Endothelial cell of umbilical vein (primary cell): ENCODE measurements at regions not wholly inside any gene's neighbourhood (a gene's known extent, or its start where the extent isn't known, plus 50 kb on each side); places are given as distances from the start of the nearest gene placed in this dataset.

Source experiments
- BruUV-seq: library from RNA; stranded (reverse); fragments of 400-500 nt; replicated peaks from 2 replicates; lab custom pipeline; 2021; lab: Mats Ljungman, UMichigan
- CTCF ChIA-PET: fragments of 300-600, 350-600 bp; sonication (Branson Sonifier 250); formaldehyde crosslinking; loops from one replicate; lab custom pipeline; 2021; ENCODE audit warnings: antibody characterized with exemption, inconsistent platforms; lab: Charles Lee
- POLR2A ChIA-PET: fragments of 300-600, 350-600 bp; sonication (Branson Sonifier 250); formaldehyde crosslinking; loops from one replicate; lab custom pipeline; 2021; ENCODE audit warnings: antibody characterized with exemption, inconsistent platforms; lab: Charles Lee
- DNase-seq: peaks from one replicate; pipeline ENCODE4 v3.0.0-alpha.2; 2011; ENCODE audit warnings: low read depth, low spot score
- FAIRE-seq: peaks from 2 replicates; lab custom pipeline; 2011; peaks lifted over from hg19 to GRCh38; lab: Jason Lieb, UNC
- H2AFZ ChIP-seq: 2 replicates; pipeline ENCODE4 v1.6.0; 2012; ENCODE audit warnings: low read depth, low read length, control low read depth, inconsistent platforms
- H3K27ac ChIP-seq: 2 replicates; pipeline ENCODE4 v1.5.1; 2011; ENCODE audit warnings: low read depth, mild to moderate bottlenecking, control low read depth, low read length, moderate library complexity; ENCODE audit not compliant: insufficient read depth
- H3K27me3 ChIP-seq, 2 experiments: 2 replicates each; pipeline versions ENCODE4 v1.6.0 to v1.6.1; 2011; ENCODE audit warnings: low read length in 2 of 2, mixed read lengths in 1 of 2; ENCODE audit not compliant: control insufficient read depth in 2 of 2, insufficient read depth in 2 of 2
- H3K36me3 ChIP-seq, 2 experiments: 2 replicates in 1 of 2; 3 replicates in 1 of 2; pipeline ENCODE4 v1.5.1; 2011; ENCODE audit warnings: low read length in 2 of 2, mild to moderate bottlenecking in 1 of 2, moderate library complexity in 1 of 2; ENCODE audit not compliant: control insufficient read depth in 2 of 2, insufficient read depth in 2 of 2; ENCODE audit errors: extremely low read depth in 1 of 2
- H3K4me1 ChIP-seq: 3 replicates; pipeline ENCODE4 v1.5.1; 2011; ENCODE audit warnings: mild to moderate bottlenecking, low read length; ENCODE audit not compliant: control insufficient read depth, insufficient read depth; ENCODE audit errors: extremely low read depth
- H3K4me2 ChIP-seq: 2 replicates; pipeline ENCODE4 v1.6.1; 2011; ENCODE audit warnings: low read length, control low read depth, mixed read lengths; ENCODE audit not compliant: insufficient read depth
- H3K4me3 ChIP-seq, 3 experiments: fragments of 200-600 bp in 1 of 3; sonication (generic), shearing (Covaris generic) in 1 of 3; replicated peaks in 1 of 3; 2 replicates each; pipeline ENCODE4 v1.5.1; 2011 to 2016; ENCODE audit warnings: control low read depth in 3 of 3, low read length in 3 of 3, mild to moderate bottlenecking in 2 of 3, inconsistent platforms in 1 of 3, low read depth in 1 of 3, moderate library complexity in 1 of 3; ENCODE audit not compliant: insufficient read depth in 1 of 3
- H3K79me2 ChIP-seq: 2 replicates; pipeline ENCODE4 v1.6.0; 2012; ENCODE audit warnings: low read length, inconsistent platforms; ENCODE audit not compliant: control insufficient read depth, insufficient read depth
- H3K9ac ChIP-seq: replicated peaks from 2 replicates; pipeline ENCODE3; 2011; ENCODE audit warnings: low read length, control low read depth; ENCODE audit not compliant: insufficient read depth; ENCODE audit errors: extremely low read depth
- H3K9me1 ChIP-seq: replicated peaks from 3 replicates; pipeline ENCODE4 v1.6.0; 2011; ENCODE audit warnings: mild to moderate bottlenecking, low read length; ENCODE audit not compliant: control insufficient read depth, insufficient read depth; ENCODE audit errors: extremely low read depth
- H3K9me3 ChIP-seq: replicated peaks from 2 replicates; pipeline ENCODE4 v1.5.1; 2012; ENCODE audit warnings: low read length, inconsistent platforms; ENCODE audit not compliant: control insufficient read depth, insufficient read depth
- H4K20me1 ChIP-seq: replicated peaks from 2 replicates; pipeline ENCODE3; 2011; ENCODE audit warnings: mild to moderate bottlenecking, low read length; ENCODE audit not compliant: control insufficient read depth, insufficient read depth; ENCODE audit errors: extremely low read depth
- CTCF ChIP-seq, 2 donors: IDR thresholded peaks; 1 replicate in 1 of 2; 2 replicates in 1 of 2; pipeline ENCODE4 v1.5.1; 2011; ENCODE audit warnings: low read length in 2 of 2, mild to moderate bottlenecking in 2 of 2, moderate library complexity in 2 of 2, control low read depth in 1 of 2, inconsistent platforms in 1 of 2, low read depth in 1 of 2; ENCODE audit not compliant: insufficient read depth in 1 of 2; ENCODE audit errors: extremely low read depth in 1 of 2
- EZH2 ChIP-seq: IDR thresholded peaks from 2 replicates; pipeline ENCODE4 v1.6.1; 2012; ENCODE audit warnings: borderline replicate concordance, low read depth, mild to moderate bottlenecking, moderate library complexity, low read length, inconsistent platforms; ENCODE audit not compliant: severe bottlenecking
- FOS ChIP-seq: IDR thresholded peaks from 2 replicates; pipeline ENCODE4 v1.6.1; 2011; ENCODE audit warnings: mild to moderate bottlenecking, low read length, moderate library complexity, borderline replicate concordance; ENCODE audit not compliant: insufficient read depth
- GATA2 ChIP-seq: IDR thresholded peaks from 2 replicates; pipeline ENCODE4 v1.7.0; 2011; ENCODE audit warnings: low read depth, mild to moderate bottlenecking, moderate library complexity, mixed read lengths, low read length; ENCODE audit not compliant: insufficient read length, insufficient read depth
- JUN ChIP-seq: IDR thresholded peaks from 2 replicates; pipeline ENCODE4 v1.6.1; 2011; ENCODE audit warnings: borderline replicate concordance, low read depth; ENCODE audit not compliant: insufficient read length, insufficient read depth
- MAX ChIP-seq: IDR thresholded peaks from 2 replicates; pipeline ENCODE4 v1.6.1; 2011; ENCODE audit not compliant: insufficient read depth, insufficient read length
- MYC ChIP-seq: IDR thresholded peaks from one replicate; pipeline ENCODE4 v1.6.1; 2011; ENCODE audit warnings: mild to moderate bottlenecking, low read depth, low read length
- POLR2A ChIP-seq: IDR thresholded peaks from 2 replicates; pipeline ENCODE4 v1.6.1; 2012; ENCODE audit warnings: low read depth, mild to moderate bottlenecking, control low read depth, low read length
- POLR2AphosphoS5 ChIP-seq: IDR thresholded peaks from 2 replicates; pipeline ENCODE4 v1.6.1; 2012; ENCODE audit warnings: low read depth, mild to moderate bottlenecking, control low read depth, low read length, moderate library complexity; ENCODE audit not compliant: insufficient read depth
- dilution Hi-C: fragments of 300-500 bp; cut with MboI; formaldehyde crosslinking; loops from one replicate; pipeline ENCODE4 v1.15.0; 2019; ENCODE audit warnings: low sequenced_read_pairs; ENCODE audit not compliant: extremely low pct_ligation_motif_present
- intact Hi-C: fragments of 100-400 bp; cut with micrococcal nuclease; formaldehyde crosslinking; loops from one replicate; pipeline ENCODE4 v1.10.0; 2022

- no peak overlapping the region for H3K9ac ChIP-seq
- H3K4me1 ChIP-seq, result peaks cover 2% of the 10 kb centered on the region
- H3K9me1 ChIP-seq, result no peaks in the 10 kb centered on the region
- H3K27ac ChIP-seq, result no peak overlapping the region
- no peak overlapping the region for H2AFZ ChIP-seq
- DNase-seq, result no peak
- no peaks in the 10 kb centered on the region for H4K20me1 ChIP-seq
- BruUV-seq, result no TSS peak
- intact Hi-C loops, result no loop called here
- no peak overlapping the region for H3K4me2 ChIP-seq
- no peaks in the 10 kb centered on the region for H3K27me3 ChIP-seq
- no peak overlapping the region for H3K4me3 ChIP-seq
- ChIA-PET CTCF (no interaction called here), POLR2A (no interaction called here)
- FAIRE-seq, result no peak
- H3K36me3 ChIP-seq, result no peaks in the 10 kb centered on the region
- dilution Hi-C loops, result no loop called here
- H3K9me3 ChIP-seq, result no peaks in the 10 kb centered on the region
- no peak for TF ChIP-seq FOS
- no peaks in the 10 kb centered on the region for H3K79me2 ChIP-seq
Observed at GRCh38 chr1:98121646-98122045, 200.8 kb upstream of the DPYD start.

GRCh38 chr1:98119796-98120195 lies 199.0 kb upstream of the DPYD start:
- H3K4me1 ChIP-seq, result no peaks in the 10 kb centered on the region
- dilution Hi-C loops (no loop called here), intact Hi-C loops (no loop called here)
- no peak overlapping the region for H3K4me3 ChIP-seq
- POLR2A ChIA-PET, result no interaction called here
- FAIRE-seq (no peak), DNase-seq (no peak)
- CTCF ChIA-PET, result interaction anchor here (0.8 to 1.3 kb wide), 3 partner anchors 12 to 33 kb away, joined by 3 to 4 read pairs (median 3); no protein-coding TSS in a partner anchor
- H3K27ac ChIP-seq, result no peak overlapping the region
- H3K9ac ChIP-seq, result no peak overlapping the region
- no TSS peak for BruUV-seq
- no peaks in the 10 kb centered on the region for H3K79me2 ChIP-seq
- H3K27me3 ChIP-seq, result no peaks in the 10 kb centered on the region
- H3K9me3 ChIP-seq, result no peaks in the 10 kb centered on the region
- H3K4me2 ChIP-seq, result no peak overlapping the region
- H3K9me1 ChIP-seq, result no peaks in the 10 kb centered on the region
- H4K20me1 ChIP-seq, result no peaks in the 10 kb centered on the region
- TF ChIP-seq GATA2 (no peak), POLR2AphosphoS5 (no peak), MYC (no peak), POLR2A (no peak), JUN (no peak), MAX (no peak), EZH2 (no peak), FOS (no peak), CTCF (IDR thresholded peaks at IDR 0.05; ENCODE audit: extremely low read depth in 1 of 2, insufficient read depth in 1 of 2, low read depth in 1 of 2, low read length in 2 of 2) (no peak)
- H2AFZ ChIP-seq, result no peak overlapping the region
- H3K36me3 ChIP-seq, result no peaks in the 10 kb centered on the region
